Erythroblast (primary cell): ENCODE measurements at regions not wholly inside any gene's neighbourhood (a gene's known extent, or its start where the extent isn't known, plus 50 kb on each side); places are given as distances from the start of the nearest gene placed in this dataset.

Source experiments
- GATA1 ChIP-seq: IDR thresholded peaks from 2 replicates; pipeline ENCODE4 v1.6.1; 2011; ENCODE audit warnings: low read depth, mild to moderate bottlenecking, control low read depth, low read length, moderate library complexity
- POLR2A ChIP-seq: IDR thresholded peaks from 2 replicates; pipeline ENCODE4 v1.6.1; 2011; ENCODE audit warnings: mild to moderate bottlenecking, low read length

GRCh38 chr1:194355488-194356106, 1169.2 kb upstream of the B3GALT2 start:
- no peak for TF ChIP-seq POLR2A
- no peak for TF ChIP-seq GATA1
